A172 (cell line): ENCODE measurements at regions not wholly inside any gene's neighbourhood (a gene's known extent, or its start where the extent isn't known, plus 50 kb on each side); places are given as distances from the start of the nearest gene placed in this dataset.

Source experiments
- DNase-seq: peaks from one replicate; pipeline ENCODE4 v3.0.0-alpha.2; 2015; ENCODE audit warnings: low spot score

GRCh38 chr11:127233998-127234397, 233.4 kb upstream of the KIRREL3 start:
- no peak for DNase-seq

- DNase-seq, result no peak
Measured at GRCh38 chr11:127230392-127230791, 229.8 kb upstream of the KIRREL3 start.

- DNase-seq, result no peak
Measured at GRCh38 chr11:127226949-127227348, 226.4 kb upstream of the KIRREL3 start.

GRCh38 chr11:127226380-127226779, 225.8 kb upstream of the KIRREL3 start:
- no peak for DNase-seq

GRCh38 chr11:127225619-127226018, 225.0 kb upstream of the KIRREL3 start:
- no peak for DNase-seq

- no peak for DNase-seq
Measured at GRCh38 chr11:127224276-127224675, 223.7 kb upstream of the KIRREL3 start.

GRCh38 chr11:127223633-127224032, 223.1 kb upstream of the KIRREL3 start:
- DNase-seq, result no peak

GRCh38 chr11:127223026-127223425, 222.5 kb upstream of the KIRREL3 start:
- no peak for DNase-seq

- DNase-seq, result no peak
Measured at GRCh38 chr11:127219704-127220103, 219.1 kb upstream of the KIRREL3 start.

GRCh38 chr11:127218275-127218608, 217.7 kb upstream of the KIRREL3 start:
- no peak for DNase-seq

- no peak for DNase-seq
Measured at GRCh38 chr11:127217452-127218274, 217.1 kb upstream of the KIRREL3 start.

GRCh38 chr11:127205688-127206217, 205.2 kb upstream of the KIRREL3 start:
- no peak for DNase-seq

- DNase-seq, result no peak
Measured at GRCh38 chr11:127203490-127203889, 202.9 kb upstream of the KIRREL3 start.

GRCh38 chr11:127202105-127202504, 201.5 kb upstream of the KIRREL3 start:
- no peak for DNase-seq

- DNase-seq, result no peak
Measured at GRCh38 chr11:127199306-127199801, 198.8 kb upstream of the KIRREL3 start.

GRCh38 chr11:127195501-127196120, 195.0 kb upstream of the KIRREL3 start:
- DNase-seq, result no peak

GRCh38 chr11:127194521-127194920, 194.0 kb upstream of the KIRREL3 start:
- DNase-seq, result no peak

GRCh38 chr11:127193950-127194349, 193.4 kb upstream of the KIRREL3 start:
- no peak for DNase-seq

GRCh38 chr11:127191689-127192088, 191.1 kb upstream of the KIRREL3 start:
- no peak for DNase-seq

GRCh38 chr11:127191261-127191660, 190.7 kb upstream of the KIRREL3 start:
- no peak for DNase-seq

- no peak for DNase-seq
Measured at GRCh38 chr11:127182586-127183203, 182.1 kb upstream of the KIRREL3 start.

GRCh38 chr11:127157225-127157624, 156.7 kb upstream of the KIRREL3 start:
- DNase-seq, result no peak

GRCh38 chr11:127149410-127149809, 148.8 kb upstream of the KIRREL3 start:
- DNase-seq, result no peak
